Esophagus mucosa (tissue), 1 donor: ENCODE measurements at regions not wholly inside any gene's neighbourhood (a gene's known extent, or its start where the extent isn't known, plus 50 kb on each side); places are given as distances from the start of the nearest gene placed in this dataset.
"Not testable (repeated sequence)": the region's sequence is repeated elsewhere in the genome, so short reads cannot be mapped to it uniquely, and the experiment has no call there.

Experiments used
- ATAC-seq: fragments of 200-7000 bp; cut with Tn5 transposase; one replicate; pipeline ENCODE4 v1.9.1; 2020
- donor health status: DM: yes; HTN: yes; CAD: no.

- ATAC-seq, result no peak
These were observed 55.1 kb downstream of the TTC6 start for GRCh38 chr14:37650356-37651037.

GRCh38 chr14:37652042-37652441 lies 56.6 kb downstream of the TTC6 start:
- ATAC-seq, result no peak

GRCh38 chr14:37655418-37655817 lies 60.0 kb downstream of the TTC6 start:
- ATAC-seq, result no peak

DNA sequence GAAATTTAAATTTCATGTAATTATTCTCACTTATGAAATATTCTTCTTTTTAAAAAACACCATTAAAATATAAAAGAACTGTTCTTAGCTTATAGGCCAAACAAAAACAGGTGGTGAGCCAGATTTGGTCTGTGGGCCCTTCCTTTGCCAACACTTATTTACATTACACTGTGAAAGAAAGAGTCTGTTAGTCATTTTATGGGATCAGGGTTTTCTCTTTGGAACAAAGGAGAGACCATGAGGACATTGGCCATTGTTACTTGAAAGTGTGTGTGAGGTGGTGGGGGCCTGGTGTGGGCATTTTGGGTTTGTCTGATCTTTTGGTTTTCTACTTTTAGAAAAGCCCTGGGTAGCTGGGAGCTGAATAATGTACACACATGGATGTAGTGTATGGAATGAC lies 62.7 kb downstream of the TTC6 start:
- no peak for ATAC-seq

DNA sequence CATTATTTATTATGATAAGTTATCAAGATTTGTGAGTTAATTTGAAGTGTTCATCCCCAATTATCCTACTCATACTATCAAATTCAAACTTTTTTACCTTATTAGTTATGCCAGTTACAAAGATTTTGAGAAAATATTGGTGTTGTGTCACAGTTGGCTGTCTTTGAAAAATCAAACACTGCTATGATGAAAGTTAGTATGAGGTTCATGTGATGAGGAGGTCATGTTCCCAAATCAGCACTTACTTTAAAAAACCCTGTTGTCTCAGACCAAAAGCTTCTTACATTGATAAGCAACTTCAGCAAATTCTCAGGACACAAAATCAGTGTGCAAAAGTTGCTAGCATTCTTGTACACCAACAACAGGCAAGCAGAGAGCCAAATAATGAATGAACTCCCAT lies 68.1 kb downstream of the TTC6 start:
- no peak for ATAC-seq

GRCh38 chr14:37665479-37665878 lies 70.0 kb downstream of the TTC6 start:
- no peak for ATAC-seq

DNA sequence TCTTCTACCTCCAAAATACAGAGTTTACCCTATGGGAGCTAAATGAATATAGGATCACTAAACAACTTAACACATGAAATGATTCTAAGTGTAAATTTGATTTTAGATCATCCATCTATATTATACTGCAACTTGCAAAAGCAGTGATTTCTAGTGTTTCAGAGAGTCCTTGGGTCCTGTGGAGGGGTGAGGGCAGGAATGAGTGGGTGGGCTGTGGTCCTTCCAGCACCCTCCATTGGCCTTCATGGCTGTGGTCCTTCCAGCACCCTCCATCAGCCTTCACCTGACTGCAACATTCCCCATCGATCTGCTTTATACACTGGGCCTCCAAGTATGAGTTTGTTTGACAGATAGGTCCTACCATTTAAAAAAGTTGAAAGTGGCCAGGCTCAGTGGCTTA lies 70.5 kb downstream of the TTC6 start:
- ATAC-seq, result no peak

- ATAC-seq, result no peak
These were observed 73.2 kb downstream of the TTC6 start for GRCh38 chr14:37668646-37669045.

DNA sequence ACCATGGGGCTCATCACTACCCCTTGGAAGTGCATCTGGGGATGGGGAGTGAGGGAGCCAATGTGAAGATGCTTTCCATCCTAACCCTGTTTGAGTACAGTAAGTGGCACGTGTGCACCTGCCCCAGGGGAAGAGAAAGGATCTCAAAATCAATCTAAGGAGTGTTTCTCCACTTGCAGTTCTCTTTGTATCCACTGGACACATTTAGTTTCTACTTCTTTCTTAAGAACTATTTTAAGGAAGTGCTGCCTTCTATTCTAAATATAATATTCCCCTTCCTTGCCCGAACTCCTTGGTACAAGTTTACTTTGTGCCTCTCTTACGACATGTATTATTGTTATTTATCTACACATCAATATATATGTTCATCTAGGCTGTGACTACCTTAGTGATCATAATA lies 73.8 kb downstream of the TTC6 start:
- ATAC-seq, result no peak

DNA sequence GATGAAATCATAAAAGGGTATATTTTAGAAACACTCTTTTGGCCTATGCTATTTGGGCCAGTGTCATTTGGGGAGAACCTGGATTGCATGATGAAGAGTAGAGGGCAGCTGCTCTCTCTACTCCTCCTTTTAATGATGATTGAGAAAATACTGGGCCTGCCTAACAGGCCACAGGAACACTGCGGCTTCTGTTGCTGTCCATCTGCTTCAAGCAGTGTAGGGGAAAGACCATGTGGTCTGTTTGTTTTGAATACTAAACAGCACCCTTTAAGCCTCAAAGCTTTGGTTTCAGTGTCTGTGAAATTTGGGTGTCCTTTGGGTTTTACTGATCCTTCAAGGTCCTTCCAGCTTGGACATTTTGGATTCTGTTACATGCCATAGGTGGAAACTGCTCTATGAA lies 78.0 kb downstream of the TTC6 start:
- no peak for ATAC-seq

DNA sequence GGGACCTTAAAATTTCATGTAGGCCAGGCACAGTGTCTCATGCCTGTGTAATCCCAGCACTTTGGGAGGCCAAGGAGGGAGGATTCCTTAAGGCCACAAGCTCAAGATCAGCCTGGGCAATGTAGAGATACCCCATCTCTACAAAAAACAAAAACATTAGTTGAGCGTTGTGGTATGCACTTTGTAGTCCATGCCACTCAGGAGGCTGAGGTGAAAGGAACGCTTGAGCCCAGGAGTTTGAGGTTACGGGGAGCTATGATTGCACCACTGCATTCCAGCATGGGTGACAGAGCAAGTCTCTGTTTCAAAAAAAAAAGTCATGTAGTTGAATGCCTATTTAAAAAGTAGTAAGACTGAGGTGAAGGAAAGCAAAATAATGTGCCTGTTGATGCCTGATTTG lies 83.5 kb downstream of the TTC6 start:
- ATAC-seq, result no peak

DNA sequence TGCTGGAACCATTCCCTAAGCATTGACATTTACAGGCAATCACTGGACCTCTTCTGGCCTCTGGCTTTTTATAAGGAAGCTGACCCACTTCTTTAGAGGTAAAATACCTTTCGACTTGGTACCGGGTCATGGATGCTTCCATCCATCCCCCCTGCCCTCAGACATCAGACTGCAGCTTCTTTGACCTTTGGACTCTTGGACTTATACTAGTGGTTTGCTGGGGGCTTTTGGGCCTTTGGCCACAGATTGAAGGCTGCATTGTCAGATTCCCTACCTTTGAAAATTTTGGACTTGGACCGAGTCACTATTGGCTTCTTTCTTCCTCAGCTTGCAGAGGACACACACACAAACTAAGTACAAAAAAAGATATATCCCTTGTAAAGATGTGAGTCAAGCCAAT lies 86.1 kb downstream of the TTC6 start:
- no peak for ATAC-seq

GRCh38 chr14:37692680-37693079 lies 97.3 kb downstream of the TTC6 start:
- ATAC-seq, result not testable (repeated sequence)

GRCh38 chr14:37693420-37693819 lies 98.0 kb downstream of the TTC6 start:
- ATAC-seq, result not testable (repeated sequence)

DNA sequence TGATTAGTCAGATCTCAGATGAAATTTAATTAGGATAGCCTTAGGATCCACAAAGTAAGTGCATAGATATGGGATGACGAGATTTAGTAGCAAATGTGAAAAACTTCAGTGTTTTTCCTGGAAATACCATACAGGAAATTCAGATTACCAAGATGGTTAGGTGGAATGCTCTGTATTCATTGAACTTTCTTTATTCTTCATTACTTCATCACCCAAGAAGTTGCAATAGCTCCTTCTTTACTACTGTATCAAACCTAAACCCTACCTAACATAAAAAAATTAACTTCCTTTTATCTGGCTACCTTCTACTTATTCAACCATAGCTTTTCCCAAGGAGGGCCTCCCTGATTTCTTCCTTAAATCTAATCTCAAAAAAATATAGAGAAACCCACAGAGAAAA lies 100.4 kb downstream of the TTC6 start:
- no peak for ATAC-seq

DNA sequence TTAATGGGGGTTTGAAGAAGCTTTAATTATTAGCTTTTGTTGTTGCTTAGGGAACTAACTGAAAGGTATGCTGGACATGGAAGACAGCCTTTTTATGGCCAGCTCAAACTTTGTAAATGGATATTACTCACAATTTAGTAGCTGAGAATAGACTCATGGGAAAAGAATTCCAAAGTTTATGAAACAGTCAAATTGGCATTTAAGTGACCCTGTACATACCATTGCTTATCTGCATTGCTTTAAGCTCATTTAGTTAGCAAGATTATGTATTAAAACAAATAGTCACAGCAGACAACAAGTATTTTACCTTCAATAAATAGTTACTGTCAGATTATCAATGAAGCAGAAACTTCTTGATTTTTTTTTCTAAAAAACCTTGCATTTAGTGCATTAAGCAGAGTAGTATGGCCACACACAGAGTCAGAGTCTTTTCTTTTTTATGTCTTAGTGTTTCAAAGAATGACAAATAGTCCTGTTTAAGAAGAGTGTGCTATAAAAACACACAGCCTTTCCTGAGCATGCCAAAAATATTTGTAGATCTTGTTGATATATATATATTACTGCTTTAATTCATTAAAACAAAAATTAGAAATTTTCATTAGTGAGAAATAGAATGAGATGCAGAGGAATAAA lies 102.2 kb downstream of the TTC6 start:
- ATAC-seq, result no peak

DNA sequence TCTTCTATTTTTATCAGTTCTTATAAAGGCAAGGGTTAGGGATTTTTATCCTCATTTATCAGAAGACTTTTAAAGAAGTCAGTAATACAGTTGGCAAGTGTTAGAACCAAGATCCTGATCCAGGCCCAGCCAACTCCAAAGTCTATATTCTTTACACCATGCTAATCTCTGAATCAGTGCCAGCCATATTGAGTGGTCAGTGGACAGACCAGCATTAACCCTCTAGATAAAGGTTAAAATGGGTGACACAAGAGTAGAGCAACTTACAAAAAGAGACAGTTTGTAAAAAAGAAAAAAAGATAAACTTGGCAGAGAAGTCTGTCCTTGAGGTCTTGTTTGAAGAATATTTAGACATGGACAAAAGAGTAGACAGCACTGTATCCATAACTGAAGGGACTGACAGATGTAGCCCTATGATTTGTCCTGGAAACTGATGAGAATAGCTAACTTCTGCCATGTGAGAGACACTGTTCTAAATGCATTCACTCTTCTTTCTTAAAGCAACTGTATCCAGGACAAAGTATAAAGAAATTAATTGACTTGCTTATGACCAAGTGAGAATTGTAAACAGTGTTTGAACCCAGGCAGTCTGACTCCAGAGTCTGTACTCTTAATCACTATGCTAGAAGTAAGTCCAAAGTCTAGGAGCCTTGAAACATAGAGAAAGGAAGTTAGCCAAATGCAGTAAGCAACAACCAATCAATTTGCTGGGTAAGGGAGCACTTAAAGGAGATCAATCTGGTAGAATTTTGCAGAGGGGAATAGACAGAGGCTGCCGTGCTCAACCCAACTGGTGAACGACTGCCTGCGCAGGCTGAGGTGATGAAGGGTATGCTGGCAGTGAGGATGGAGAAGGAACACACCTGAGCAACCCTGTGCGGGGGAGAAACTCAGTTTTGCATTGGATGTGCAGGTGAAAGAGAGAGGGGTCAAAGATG lies 103.7 kb downstream of the TTC6 start:
- no peak for ATAC-seq

DNA sequence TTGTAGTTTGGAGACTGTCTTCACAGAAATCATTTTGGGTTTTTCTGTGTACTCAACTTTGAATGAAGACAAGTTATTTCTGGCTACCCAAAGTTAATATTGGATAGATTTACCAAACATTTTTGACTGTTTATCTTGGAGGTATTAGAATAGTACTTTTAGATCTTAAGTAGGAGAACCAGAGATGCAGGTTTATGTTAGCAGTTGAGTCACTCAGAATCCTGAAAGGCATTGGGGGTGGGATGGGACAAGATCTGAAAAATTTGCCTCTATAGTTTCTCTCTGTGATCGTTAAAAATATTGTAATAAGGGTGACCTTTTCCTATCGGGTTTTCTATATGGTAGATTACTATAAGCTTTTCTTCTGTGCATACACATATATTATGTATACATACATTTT lies 112.3 kb downstream of the TTC6 start:
- ATAC-seq, result no peak

- ATAC-seq, result no peak
These were observed 113.1 kb downstream of the TTC6 start for GRCh38 chr14:37708481-37708880.

- ATAC-seq, result no peak
These were observed 114.2 kb downstream of the TTC6 start for GRCh38 chr14:37709419-37710195.

- ATAC-seq, result no peak
These were observed 116.0 kb downstream of the TTC6 start for GRCh38 chr14:37711356-37711830.

- ATAC-seq, result no peak
These were observed 116.5 kb downstream of the TTC6 start for GRCh38 chr14:37711831-37712475.
